ENCODE measurements at regions not wholly inside any gene's neighbourhood (a gene's known extent, or its start where the extent isn't known, plus 50 kb on each side); places are given as distances from the start of the nearest gene placed in this dataset.

DNA sequence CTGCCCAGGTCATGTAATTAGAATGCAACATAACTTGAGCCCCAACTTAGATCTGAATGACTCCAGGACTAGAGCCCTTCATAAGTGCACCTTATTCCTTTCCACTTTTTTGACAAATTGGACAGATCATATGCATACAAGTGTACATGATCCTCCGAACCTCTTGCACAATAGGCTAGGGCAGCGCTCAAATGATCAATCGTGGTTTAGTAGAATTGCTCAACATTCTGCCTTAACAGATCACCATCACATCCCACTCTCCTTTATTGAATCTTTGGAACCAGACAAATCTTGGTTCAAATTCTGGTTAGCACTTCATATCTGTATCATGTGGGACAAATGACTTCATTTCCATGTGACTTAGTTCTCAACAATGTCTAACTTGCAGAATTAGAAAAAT, 106.8 kb upstream of the CDIN1 start:
- TF ChIP-seq EZH2 (IDR thresholded peaks at IDR 0.05; ENCODE audit: borderline replicate concordance, insufficient read depth, low read depth, low read length, poor library complexity, severe bottlenecking), result no peak
- TF ChIP-seq, protein P1, sequence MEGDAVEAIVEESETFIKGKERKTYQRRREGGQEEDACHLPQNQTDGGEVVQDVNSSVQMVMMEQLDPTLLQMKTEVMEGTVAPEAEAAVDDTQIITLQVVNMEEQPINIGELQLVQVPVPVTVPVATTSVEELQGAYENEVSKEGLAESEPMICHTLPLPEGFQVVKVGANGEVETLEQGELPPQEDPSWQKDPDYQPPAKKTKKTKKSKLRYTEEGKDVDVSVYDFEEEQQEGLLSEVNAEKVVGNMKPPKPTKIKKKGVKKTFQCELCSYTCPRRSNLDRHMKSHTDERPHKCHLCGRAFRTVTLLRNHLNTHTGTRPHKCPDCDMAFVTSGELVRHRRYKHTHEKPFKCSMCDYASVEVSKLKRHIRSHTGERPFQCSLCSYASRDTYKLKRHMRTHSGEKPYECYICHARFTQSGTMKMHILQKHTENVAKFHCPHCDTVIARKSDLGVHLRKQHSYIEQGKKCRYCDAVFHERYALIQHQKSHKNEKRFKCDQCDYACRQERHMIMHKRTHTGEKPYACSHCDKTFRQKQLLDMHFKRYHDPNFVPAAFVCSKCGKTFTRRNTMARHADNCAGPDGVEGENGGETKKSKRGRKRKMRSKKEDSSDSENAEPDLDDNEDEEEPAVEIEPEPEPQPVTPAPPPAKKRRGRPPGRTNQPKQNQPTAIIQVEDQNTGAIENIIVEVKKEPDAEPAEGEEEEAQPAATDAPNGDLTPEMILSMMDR (IDR thresholded peaks at IDR 0.05), result no peak
